H1 (cell line): ENCODE measurements at regions not wholly inside any gene's neighbourhood (a gene's known extent, or its start where the extent isn't known, plus 50 kb on each side); places are given as distances from the start of the nearest gene placed in this dataset.

ENCODE experiments used
- CHD2 ChIP-seq: IDR thresholded peaks from 2 replicates; pipeline ENCODE4 v1.6.1; 2012; ENCODE audit warnings: low read length, improper control_type of control experiment
- SIRT6 ChIP-seq: IDR thresholded peaks from one replicate; pipeline ENCODE4 v1.7.1; 2012; ENCODE audit warnings: low read length, inconsistent platforms
- TF ChIP-seq, protein P1 (sequence below): IDR thresholded peaks from 2 replicates; pipeline ENCODE4 v1.6.1; 2011; ENCODE audit warnings: low read length, improper control_type of control experiment
- TF ChIP-seq, protein P2 (sequence below), 3 experiments: IDR thresholded peaks; 1 replicate in 2 of 3; 2 replicates in 1 of 3; pipeline versions ENCODE4 v1.5.1 to v1.6.1; 2011; ENCODE audit warnings: low read length in 3 of 3, mild to moderate bottlenecking in 3 of 3, inconsistent platforms in 2 of 3, low read depth in 1 of 3, moderate library complexity in 1 of 3; ENCODE audit not compliant: insufficient read depth in 1 of 3; ENCODE audit errors: control extremely low read depth in 1 of 3

DNA sequence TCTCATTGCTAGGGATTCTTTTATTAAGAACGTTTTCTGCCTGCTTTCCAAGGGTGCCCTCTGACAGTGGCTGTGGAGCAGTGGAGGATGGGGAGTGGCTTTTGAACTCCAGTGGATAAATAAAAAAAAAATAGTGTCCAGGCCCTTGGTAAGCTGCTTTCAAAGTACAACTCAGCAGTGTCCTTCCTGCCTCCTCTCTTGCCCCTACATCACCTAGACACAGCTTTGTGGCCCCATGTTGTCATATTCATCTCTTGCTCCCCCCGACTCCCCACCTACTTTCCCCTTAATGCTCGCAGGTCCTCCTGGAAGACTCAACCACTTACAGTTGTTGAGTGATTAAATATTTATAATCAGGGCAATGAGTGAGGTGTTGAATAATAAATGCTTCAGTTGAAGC is 880.9 kb downstream of the BCL11B start:
- TF ChIP-seq, protein P1, sequence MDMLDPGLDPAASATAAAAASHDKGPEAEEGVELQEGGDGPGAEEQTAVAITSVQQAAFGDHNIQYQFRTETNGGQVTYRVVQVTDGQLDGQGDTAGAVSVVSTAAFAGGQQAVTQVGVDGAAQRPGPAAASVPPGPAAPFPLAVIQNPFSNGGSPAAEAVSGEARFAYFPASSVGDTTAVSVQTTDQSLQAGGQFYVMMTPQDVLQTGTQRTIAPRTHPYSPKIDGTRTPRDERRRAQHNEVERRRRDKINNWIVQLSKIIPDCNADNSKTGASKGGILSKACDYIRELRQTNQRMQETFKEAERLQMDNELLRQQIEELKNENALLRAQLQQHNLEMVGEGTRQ = no peak
- TF ChIP-seq CHD2 = no peak
- TF ChIP-seq, protein P2, sequence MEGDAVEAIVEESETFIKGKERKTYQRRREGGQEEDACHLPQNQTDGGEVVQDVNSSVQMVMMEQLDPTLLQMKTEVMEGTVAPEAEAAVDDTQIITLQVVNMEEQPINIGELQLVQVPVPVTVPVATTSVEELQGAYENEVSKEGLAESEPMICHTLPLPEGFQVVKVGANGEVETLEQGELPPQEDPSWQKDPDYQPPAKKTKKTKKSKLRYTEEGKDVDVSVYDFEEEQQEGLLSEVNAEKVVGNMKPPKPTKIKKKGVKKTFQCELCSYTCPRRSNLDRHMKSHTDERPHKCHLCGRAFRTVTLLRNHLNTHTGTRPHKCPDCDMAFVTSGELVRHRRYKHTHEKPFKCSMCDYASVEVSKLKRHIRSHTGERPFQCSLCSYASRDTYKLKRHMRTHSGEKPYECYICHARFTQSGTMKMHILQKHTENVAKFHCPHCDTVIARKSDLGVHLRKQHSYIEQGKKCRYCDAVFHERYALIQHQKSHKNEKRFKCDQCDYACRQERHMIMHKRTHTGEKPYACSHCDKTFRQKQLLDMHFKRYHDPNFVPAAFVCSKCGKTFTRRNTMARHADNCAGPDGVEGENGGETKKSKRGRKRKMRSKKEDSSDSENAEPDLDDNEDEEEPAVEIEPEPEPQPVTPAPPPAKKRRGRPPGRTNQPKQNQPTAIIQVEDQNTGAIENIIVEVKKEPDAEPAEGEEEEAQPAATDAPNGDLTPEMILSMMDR (IDR thresholded peaks at IDR 0.05; ENCODE audit: control extremely low read depth in 1 of 3, insufficient read depth in 1 of 3, low read depth in 1 of 3, low read length in 3 of 3) = no peak
- TF ChIP-seq SIRT6 = no peak
